ENCODE measurements at regions not wholly inside any gene's neighbourhood (a gene's known extent, or its start where the extent isn't known, plus 50 kb on each side); places are given as distances from the start of the nearest gene placed in this dataset.

DNA sequence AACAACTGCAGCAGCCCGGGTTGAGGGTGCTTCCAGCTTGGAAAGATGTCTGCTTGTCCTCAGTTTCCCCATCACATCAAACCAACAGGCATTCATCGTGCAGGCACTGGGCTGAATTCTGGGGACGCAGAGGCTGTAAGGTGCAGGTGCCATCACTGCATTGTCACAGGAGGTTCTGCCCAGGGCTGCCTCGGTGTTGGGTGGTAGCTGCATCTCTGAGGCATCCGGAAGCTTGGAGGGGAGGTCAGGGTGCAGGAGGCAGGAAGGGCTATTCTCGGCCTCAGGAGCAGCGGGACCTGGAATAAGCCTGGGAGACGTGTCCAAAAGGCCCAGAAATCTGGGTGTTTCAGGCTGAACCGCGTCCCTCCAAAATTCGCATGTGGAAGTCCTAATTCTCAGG, 134.6 kb downstream of the HMX1 start:
- no peak overlapping the region for H3K4me3 ChIP-seq
- no peaks in the 10 kb centered on the region for H3K36me3 ChIP-seq
- no peak for TF ChIP-seq POLR2A (IDR thresholded peaks at IDR 0.05)
- TF ChIP-seq, protein P1, sequence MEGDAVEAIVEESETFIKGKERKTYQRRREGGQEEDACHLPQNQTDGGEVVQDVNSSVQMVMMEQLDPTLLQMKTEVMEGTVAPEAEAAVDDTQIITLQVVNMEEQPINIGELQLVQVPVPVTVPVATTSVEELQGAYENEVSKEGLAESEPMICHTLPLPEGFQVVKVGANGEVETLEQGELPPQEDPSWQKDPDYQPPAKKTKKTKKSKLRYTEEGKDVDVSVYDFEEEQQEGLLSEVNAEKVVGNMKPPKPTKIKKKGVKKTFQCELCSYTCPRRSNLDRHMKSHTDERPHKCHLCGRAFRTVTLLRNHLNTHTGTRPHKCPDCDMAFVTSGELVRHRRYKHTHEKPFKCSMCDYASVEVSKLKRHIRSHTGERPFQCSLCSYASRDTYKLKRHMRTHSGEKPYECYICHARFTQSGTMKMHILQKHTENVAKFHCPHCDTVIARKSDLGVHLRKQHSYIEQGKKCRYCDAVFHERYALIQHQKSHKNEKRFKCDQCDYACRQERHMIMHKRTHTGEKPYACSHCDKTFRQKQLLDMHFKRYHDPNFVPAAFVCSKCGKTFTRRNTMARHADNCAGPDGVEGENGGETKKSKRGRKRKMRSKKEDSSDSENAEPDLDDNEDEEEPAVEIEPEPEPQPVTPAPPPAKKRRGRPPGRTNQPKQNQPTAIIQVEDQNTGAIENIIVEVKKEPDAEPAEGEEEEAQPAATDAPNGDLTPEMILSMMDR (IDR thresholded peaks at IDR 0.05), result no peak
- H3K9me3 ChIP-seq, result peaks cover 0 to 20% (median 0%) of the 10 kb centered on the region in 12 donors
- DNase-seq (no peak), ATAC-seq (no peak)
- WGBS, 4 donors, result 80 to 89% (median 85%) methylated on average over 11 of the region's 11 CpGs
- H3K27ac ChIP-seq, result no peak overlapping the region
- no peaks in the 10 kb centered on the region for H3K4me1 ChIP-seq
- peaks cover 0 to 11% (median 0%) of the 10 kb centered on the region in 9 donors for H3K27me3 ChIP-seq
- intact Hi-C loops (cut with DNase I), result no loop called here

DNA sequence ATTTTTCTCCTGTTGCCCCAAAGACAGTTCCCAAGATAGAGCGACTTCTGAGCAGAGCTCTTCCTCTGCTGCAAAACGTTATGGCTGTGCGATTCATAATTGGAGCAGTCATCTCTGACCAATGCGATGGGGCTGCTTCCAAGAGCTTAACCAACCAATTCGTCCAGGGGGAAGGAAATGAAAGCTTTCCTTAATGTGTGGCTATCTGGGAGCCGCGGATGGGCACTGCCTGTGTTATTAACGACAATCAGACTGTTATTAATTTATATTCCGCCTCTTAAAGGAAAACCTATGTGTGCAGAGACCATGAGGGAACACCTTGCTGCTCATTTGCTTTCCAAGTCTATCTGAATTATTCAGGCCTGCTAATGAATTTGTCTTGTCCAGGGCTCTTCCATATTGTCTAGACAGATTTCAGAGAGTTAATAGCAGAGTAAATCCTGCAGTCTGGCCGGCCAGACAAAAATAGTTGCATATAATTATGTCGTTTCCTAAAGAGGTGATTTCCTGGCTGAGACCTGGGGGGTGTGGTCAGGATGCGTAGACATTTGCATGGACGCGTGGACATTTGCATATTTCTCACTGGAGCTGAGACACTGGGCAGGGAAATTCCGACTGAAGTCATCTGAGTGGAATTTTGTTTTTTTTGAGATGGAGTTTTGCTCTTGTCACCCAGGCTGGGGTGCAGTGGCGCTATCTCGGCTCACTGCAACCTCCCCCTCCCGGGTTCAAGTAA, 135.4 kb downstream of the HMX1 start:
- Histone ChIP-seq H3K4me3 (no peak overlapping the region), H3K36me3 (no peaks in the 10 kb centered on the region), H3K9me3 (peaks cover 0 to 20% (median 0%) of the 10 kb centered on the region in 12 donors), H3K27ac (no peak overlapping the region), H3K27me3 (peaks cover 0 to 8% (median 0%) of the 10 kb centered on the region in 9 donors), H3K4me1 (no peaks in the 10 kb centered on the region)
- DNase-seq (no peak), ATAC-seq (no peak)
- intact Hi-C loops (cut with DNase I), result no loop called here
- TF ChIP-seq, protein P1 (IDR thresholded peaks at IDR 0.05), result no peak
- no peak for TF ChIP-seq POLR2A (IDR thresholded peaks at IDR 0.05)
- 64 to 70% (median 67%) methylated on average over 18 of the region's 18 CpGs for WGBS, 4 donors

DNA sequence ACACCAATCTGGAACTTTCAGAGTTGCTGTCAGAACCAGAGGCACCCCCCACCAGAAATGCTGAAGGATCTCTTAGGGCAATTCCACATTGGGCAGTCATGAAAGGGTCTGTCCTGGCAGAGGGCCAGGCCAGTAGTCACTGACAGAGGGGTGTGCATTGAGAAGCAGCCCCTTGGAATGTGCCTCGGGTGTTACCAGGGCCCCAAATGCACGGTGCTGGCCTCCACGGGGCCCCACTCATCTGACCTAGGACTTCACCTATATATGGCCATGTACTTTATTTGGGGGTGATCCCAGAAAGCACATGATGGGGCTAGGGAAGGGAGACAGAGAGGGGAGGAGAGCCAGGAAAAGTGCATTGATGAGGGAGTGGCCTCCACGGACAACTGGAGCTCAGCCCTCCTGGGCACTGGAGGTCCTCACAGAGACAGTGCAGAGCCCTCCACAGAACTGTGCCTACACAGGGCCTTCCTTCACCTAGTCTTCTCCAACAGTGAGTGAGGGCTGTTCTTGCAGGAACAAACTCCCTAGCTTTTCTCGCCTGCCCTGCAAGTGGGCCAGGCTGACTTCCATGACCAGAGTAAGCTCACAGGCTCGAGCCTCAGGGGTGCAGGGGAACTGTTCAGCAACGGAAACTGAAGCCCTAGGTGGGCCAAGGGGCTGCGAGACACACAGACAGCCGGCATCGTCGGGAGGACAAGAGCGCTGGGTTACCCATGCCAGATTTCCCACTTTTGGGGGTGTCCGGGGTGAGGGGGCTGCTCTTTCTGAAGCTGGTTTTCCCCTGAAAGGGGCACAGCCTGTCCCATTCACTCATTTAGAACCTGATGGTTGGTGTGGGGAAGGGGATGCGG, 136.2 kb downstream of the HMX1 start:
- Histone ChIP-seq H3K27me3 (no peaks in the 10 kb centered on the region), H3K27ac (no peak overlapping the region), H3K36me3 (no peaks in the 10 kb centered on the region), H3K9me3 (peaks cover 0 to 20% (median 0%) of the 10 kb centered on the region in 12 donors), H3K4me3 (no peak overlapping the region), H3K4me1 (no peaks in the 10 kb centered on the region)
- intact Hi-C loops (cut with DNase I), result no loop called here
- DNase-seq (no peak), ATAC-seq (no peak)
- TF ChIP-seq POLR2A (IDR thresholded peaks at IDR 0.05), result no peak
- TF ChIP-seq, protein P1 (IDR thresholded peaks at IDR 0.05), result no peak
- 68 to 81% (median 72%) methylated on average over 11 to 14 of the region's 14 CpGs for WGBS, 4 donors

DNA sequence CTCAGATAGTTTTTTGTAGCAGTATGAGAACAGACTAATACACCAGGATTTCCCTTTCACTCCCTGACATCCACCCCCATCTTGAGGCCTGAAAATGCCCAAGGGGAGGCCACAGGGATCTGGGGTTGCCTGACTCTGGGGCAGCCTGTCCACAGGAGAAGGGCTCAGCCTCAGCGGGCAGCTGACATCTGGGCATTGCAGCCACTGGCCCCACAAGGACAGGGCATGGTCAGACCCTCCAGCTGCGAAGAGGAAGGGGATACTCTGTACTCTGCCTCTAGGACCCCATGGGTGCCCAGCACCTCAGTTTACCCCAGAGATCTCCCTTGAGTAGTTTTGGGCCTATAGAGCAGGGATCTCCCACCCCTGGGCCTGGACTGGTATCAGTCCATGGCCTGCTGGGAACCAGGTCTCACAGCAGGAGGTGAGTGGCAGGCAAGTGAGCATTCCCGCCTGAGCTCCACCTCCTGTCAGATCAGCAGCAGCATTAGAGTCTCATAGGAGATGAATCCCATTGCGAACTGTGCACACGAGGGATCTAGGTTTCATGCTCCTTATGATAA, 138.9 kb downstream of the HMX1 start:
- no peak overlapping the region for H3K4me3 ChIP-seq
- peaks cover 0 to 7% (median 0%) of the 10 kb centered on the region in 9 donors for H3K27me3 ChIP-seq
- ATAC-seq, result no peak
- 77 to 87% (median 83%) methylated on average over 5 of the region's 5 CpGs for WGBS, 4 donors
- peaks cover 0 to 20% (median 0%) of the 10 kb centered on the region in 12 donors for H3K9me3 ChIP-seq
- H3K27ac ChIP-seq, result no peak overlapping the region
- no peak for TF ChIP-seq POLR2A (IDR thresholded peaks at IDR 0.05)
- TF ChIP-seq, protein P1 (IDR thresholded peaks at IDR 0.05), result no peak
- intact Hi-C loops (cut with DNase I), result no loop called here
- H3K4me1 ChIP-seq, result no peaks in the 10 kb centered on the region
- no peak for DNase-seq
- no peaks in the 10 kb centered on the region for H3K36me3 ChIP-seq
